IPS-11a (cell line): ENCODE measurements at regions not wholly inside any gene's neighbourhood (a gene's known extent, or its start where the extent isn't known, plus 50 kb on each side); places are given as distances from the start of the nearest gene placed in this dataset.
"Not testable (repeated sequence)": the region's sequence is repeated elsewhere in the genome, so short reads cannot be mapped to it uniquely, and the experiment has no call there.

ENCODE experiments used
- H3K4me3 ChIP-seq: one replicate; pipeline ENCODE4 v1.5.1; 2013; ENCODE audit warnings: low read depth, low read length, control low read depth

DNA sequence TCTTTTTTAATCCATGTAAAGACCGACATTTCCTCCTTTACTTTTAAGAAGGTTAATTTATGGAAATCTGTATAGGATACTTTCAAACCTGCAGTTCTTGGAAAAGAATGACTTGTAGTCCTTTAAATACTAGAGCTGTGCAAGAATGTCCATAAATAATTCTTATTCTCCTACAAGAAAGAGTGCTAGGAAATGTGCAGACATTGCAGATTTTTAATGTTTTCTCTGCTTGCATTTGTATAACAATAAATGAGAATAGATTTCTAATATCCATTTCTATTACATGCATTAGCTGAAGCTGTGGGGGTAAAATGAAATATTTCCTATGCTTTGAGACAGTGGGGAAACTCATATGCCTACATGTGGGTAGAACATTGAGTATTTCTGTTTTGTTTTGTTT lies 607.2 kb upstream of the NOVA1 start:
- H3K4me3 ChIP-seq, result no peak overlapping the region

GRCh38 chr14:27211741-27212140 lies 613.9 kb upstream of the NOVA1 start:
- no peak overlapping the region for H3K4me3 ChIP-seq

DNA sequence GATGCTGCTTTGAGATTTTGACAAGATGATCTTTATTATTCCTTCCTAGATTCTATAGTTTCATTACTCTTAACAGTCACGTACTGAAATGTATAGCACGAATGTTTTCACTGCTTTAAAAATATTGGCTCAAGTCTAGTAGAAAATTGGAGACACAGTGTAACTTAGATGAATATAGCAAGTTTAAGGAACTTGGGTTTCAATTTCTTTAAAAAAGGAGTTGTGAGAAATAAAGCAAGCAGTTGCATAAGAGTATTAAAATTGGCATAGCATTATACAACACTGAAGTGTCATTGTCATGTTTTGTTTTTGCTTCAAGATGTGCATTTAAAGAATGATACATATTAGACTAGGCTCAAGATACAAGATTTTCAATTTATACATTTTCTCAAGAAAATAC lies 624.8 kb upstream of the NOVA1 start:
- H3K4me3 ChIP-seq, result no peak overlapping the region

- no peak overlapping the region for H3K4me3 ChIP-seq
Observed at GRCh38 chr14:27223906-27224305, 626.1 kb upstream of the NOVA1 start.

DNA sequence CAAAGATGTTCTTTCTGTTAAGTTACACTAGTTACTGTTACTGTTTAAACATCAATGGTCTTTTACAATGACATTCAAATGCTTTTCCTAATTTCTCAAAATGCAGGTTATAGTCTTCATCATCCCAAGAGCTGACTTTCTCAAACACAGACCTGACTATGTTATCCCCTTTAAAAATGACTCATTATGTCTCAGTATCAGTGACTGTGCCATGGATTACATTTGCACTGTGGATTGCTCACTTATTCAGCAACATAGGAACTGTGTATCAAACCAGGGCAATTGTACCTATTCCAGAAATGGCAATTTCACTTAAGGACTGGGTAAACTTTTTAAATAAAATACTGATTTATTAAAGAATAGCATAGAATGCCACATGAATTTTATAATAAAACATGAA lies 630.2 kb upstream of the NOVA1 start:
- H3K4me3 ChIP-seq, result no peak overlapping the region

DNA sequence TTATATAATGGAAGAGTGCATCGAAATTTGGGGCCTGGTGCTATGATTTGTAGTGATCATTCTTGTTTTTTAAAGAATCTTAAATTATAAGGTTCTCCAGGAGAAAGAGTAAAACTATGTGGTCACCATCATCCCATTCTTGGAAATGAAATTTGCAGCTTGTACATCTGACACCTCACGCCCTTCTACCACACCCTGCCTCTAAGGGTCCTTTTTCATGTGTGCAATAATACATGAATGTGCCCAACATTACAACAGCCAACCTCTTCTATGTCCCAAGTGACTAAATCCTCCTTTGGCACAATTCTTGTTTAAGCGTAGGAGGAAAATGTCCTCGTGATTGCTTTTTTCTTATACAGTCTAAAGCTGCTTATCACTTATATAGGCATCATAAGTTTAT lies 636.5 kb upstream of the NOVA1 start:
- H3K4me3 ChIP-seq, result no peak overlapping the region

DNA sequence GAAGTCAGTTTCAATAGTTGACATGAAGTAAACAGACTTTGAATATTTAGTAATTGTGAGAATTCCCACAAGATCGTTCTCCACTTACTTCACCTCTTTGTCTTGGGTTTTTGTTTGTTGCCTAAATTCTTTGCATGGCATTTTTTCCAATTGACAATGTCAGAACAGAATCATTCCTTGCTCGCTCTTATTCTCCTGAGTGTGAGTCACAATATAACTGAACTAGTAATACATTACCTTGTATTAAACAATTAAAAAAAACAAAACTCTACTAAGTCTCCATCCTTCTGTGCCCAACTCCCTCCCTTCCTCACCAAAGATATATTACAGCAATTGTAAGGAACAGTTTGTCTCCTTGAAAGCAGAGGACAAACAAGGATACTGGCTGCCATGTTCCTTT lies 638.8 kb upstream of the NOVA1 start:
- no peak overlapping the region for H3K4me3 ChIP-seq

DNA sequence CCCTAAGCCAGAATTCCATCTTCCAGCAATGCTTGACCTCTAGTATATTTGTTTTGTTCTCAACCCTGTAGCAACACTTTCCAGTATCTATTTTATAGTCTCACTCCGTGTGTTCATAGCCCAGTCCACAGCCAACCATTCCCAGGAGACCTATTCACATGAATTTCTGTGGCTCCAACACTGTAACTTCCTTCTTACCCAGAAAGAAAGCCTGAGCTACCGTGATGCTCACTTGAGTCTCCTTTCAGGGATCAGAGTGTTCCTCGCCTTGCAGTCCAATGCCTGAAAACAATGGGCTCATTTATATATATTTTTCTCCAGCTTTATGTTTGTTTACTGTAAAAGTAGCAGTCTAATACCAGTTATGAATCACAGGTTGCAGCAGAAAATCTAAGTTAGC lies 645.0 kb upstream of the NOVA1 start:
- no peak overlapping the region for H3K4me3 ChIP-seq

DNA sequence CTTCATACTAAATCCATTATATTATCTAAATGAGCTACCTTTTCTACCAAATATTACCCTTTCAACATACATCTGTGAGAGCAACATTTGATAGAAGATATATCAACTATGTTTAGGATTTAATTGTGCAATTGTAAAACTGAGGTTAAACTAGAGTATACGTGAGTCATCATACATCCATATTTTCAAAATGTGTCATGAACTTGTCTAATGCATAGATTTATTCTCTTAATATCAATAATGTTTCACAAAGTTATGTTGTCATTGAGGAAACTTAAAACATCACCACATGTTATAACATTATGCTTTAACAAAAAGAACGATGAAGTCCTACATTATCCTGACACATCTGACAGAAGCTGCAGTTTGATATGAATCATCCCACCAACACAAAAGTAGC lies 645.5 kb upstream of the NOVA1 start:
- no peak overlapping the region for H3K4me3 ChIP-seq

- H3K4me3 ChIP-seq, result no peak overlapping the region
Observed at GRCh38 chr14:27245947-27246346, 648.1 kb upstream of the NOVA1 start.

DNA sequence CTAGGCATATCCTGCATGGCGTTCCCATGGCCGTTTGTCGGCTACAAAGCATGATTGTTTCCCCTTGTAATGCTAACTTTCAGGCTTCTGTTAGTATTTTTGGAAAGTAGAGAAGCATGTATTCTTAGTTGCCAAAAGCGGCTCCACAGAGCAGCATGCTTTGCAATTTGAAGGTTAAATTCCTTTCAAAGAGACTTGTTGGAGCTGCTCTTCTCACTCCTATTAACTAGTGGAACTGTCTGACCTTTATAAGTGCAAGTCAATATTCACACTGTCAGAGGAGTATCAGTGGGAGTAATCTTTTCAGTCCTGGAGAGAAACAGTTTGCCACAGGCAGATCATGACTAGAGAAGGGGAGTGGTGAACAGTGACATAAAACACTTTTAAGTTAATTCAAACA lies 656.1 kb upstream of the NOVA1 start:
- H3K4me3 ChIP-seq, result no peak overlapping the region

- H3K4me3 ChIP-seq, result no peak overlapping the region
Observed at GRCh38 chr14:27256805-27257204, 659.0 kb upstream of the NOVA1 start.

DNA sequence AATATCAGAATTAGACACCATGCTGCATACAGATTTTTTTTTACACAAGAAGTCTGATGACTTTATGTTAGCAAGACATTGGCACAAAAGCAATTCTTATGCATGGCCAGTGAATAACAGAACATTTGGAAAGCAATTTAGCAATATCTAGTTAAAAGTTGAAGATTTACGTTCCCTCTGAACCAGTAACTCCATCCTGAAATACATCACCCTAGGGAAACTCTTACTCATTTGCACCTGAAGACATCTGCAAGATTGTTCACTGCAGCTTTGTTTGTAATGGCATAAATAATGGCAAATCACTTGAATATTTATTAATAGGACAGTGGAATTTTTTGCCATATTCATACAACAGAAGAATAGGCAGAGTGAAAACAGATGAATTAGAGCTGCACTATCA lies 670.0 kb upstream of the NOVA1 start:
- H3K4me3 ChIP-seq, result no peak overlapping the region

DNA sequence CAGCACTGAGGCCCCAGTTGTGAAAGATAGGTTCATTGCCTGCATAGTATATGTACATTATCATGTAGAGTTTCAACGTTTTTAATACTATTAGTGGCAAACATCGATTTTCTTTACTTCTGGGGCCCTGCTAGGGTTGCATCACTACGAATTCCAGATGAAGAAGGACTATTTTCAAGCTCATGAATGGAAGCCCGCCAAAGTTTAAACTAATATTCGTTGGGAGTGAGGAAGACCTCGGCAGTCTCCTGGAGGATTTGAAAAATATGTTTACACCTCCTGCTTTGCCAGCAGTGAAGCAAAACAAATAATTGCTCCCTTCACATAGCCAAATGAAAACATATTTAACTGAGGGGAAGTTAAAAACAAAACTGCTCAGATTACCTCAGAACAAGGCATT lies 672.9 kb upstream of the NOVA1 start:
- H3K4me3 ChIP-seq, result no peak overlapping the region

- H3K4me3 ChIP-seq, result no peak overlapping the region
Observed at GRCh38 chr14:27278341-27278740, 680.5 kb upstream of the NOVA1 start.

DNA sequence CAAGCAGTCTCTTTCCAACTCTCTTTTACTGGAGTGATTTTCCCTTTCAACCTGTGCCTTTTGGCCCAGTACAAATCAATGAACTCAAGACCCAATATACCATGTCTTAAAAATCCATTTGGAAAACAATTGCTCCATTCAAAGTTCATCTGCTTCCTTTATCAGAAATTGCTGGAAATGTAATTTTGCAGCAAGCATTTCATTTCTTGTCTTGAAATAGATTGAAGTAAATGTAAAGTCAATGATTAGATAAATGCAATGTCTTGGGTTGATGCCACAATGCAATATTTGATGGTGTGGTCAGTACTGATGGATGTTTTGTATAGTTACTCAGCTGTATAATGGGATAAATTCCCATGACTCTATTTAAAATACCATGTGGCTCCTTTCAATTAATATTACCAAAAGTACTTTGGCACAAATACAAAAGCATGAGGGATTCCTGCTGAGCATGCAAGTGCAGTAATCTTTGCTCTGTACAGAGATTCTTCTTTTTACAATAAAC lies 707.7 kb upstream of the NOVA1 start:
- H3K4me3 ChIP-seq, result no peak overlapping the region

DNA sequence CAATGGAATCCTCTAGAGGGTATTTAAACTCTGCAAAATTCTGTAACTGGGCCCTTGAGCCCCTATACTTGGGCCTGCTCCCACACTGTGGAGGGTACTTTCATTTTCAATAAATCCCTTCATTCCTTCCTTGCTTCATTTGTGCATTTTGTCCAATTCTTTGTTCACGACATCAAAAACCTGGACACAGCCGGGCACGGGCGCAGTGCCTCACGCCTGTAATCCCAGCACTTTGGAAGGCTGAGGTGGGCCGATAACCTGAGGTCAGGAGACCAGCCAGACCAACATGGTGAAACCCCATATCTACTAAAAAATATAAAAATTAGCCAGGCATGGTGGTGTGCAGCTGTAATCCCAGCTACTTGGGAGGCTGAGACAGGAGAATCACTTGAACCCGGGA lies 714.9 kb upstream of the NOVA1 start:
- not testable (repeated sequence) for H3K4me3 ChIP-seq

- H3K4me3 ChIP-seq, result no peak overlapping the region
Observed at GRCh38 chr14:27314231-27314630, 716.4 kb upstream of the NOVA1 start.

DNA sequence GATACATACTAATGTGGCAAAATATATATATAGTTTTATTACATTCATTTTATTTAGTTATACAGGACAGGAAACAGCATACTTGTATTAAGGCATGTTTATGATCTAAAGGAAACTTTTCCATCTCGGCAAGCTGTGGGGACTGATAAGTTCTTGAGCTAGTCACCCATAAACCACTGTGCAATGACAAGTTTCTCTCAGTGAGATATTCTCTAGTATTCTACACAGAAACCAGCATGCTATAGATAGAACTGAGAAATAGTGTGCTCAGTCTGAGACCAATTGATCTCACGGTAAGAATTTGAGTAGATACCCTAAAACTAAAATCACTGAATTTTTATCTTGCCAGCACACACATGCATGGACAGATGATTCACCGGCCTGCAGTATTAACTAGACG lies 717.6 kb upstream of the NOVA1 start:
- H3K4me3 ChIP-seq, result no peak overlapping the region

DNA sequence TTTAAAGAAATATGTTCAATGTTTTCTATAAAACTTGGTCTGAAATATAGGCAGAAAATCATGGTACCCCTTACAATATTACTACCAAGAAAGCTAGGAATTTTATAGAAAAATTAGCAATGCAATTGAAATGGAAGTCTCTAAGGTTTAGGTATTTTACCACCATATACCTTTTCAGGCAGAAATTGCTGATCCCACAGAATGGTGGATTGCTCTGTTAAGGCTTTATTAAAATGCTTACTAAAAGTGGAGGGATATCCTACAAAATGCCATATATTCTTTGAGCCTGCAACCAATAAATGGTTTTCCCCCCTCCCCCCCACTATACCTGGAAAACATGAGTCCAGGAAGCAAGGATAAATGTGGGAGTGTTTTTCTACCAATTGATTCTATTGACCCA lies 718.1 kb upstream of the NOVA1 start:
- no peak overlapping the region for H3K4me3 ChIP-seq

DNA sequence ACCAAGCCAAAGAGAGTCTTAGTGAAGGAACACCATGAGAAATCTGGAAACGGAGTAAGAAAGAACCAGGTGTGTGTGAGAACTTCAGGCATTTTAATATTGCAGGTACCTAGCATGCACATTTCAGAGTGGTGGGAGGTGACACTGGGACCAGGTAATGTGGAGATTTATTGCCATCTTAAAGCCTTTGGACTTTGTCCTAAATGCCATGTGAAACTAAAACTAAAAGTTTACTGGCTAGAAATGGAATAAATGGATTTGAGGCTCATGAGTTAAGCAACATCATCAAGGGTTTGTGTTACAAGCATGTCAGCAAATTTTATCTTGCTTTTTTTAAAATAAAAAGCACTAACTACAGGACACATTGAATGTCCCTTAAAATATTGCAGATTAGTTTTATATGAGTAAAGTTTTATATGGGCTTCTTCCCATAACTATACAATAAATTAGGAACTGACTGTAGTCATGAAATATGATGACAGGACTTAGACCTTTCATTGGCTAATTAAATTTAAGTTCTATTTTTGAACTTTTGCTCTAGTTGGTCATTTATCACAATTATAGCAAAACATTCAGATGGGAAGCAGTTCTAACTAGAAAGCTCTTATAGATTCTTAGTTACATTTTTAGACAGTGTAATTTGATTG lies 721.1 kb upstream of the NOVA1 start:
- H3K4me3 ChIP-seq, result no peak overlapping the region

DNA sequence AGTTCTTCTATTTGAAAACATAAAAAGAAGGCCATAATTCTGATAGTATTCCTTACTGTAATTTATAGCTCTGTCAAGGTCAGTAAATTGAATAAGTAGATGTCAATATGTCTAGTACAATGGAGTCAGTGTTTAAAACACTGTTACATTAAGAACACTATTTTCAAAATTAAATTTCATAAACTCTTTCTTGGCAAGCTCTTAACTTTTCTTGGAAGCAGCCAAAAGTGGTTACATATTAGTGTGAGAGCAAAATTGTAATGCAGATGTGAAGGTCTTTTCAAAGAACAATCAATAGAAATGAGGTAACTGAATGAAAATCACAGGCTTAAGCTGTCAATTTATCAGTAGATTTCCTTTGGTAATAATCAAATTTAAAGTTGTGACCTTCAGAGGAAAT lies 722.4 kb upstream of the NOVA1 start:
- no peak overlapping the region for H3K4me3 ChIP-seq

DNA sequence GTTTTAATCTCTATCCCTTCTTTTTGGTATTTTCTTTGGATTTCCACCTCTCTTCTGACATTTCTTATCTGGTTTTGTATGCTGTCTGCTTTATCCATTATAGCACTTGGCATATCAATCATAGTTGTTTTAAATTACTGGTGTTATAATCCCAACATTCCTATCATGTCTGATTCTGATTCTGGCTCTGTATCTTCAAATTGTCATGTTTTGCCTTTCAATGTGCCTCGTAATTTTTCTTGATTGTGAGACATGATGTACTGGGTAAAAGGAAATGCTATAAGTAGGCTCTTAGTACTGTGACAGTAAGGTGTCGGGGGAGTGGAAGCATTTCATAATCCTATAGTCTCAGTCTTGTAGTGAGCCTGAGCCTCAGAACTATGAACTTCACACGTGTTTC lies 729.3 kb upstream of the NOVA1 start:
- no peak overlapping the region for H3K4me3 ChIP-seq
